ENCODE measurements at regions not wholly inside any gene's neighbourhood (a gene's known extent, or its start where the extent isn't known, plus 50 kb on each side); places are given as distances from the start of the nearest gene placed in this dataset.

GRCh38 chr13:57843521-57843920, 212.0 kb downstream of the PCDH17 start:
- Histone ChIP-seq H3K27ac (no peak overlapping the region), H3K4me3 (no peak overlapping the region), H3K27me3 (no peaks in the 10 kb centered on the region), H3K36me3 (no peaks in the 10 kb centered on the region), H3K9me3 (peaks cover 4% of the 10 kb centered on the region), H3K4me1 (no peaks in the 10 kb centered on the region)
- ATAC-seq (no peak), DNase-seq (no peak)
- intact Hi-C loops (cut with DNase I): no loop called here
- no peak for TF ChIP-seq CTCF (IDR thresholded peaks at IDR 0.05)

GRCh38 chr13:57846600-57847173, 215.1 kb downstream of the PCDH17 start:
- DNase-seq (no peak), ATAC-seq (no peak)
- peaks cover 4% of the 10 kb centered on the region for H3K9me3 ChIP-seq
- intact Hi-C loops (cut with DNase I): no loop called here
- no peak overlapping the region for H3K27ac ChIP-seq
- no peaks in the 10 kb centered on the region for H3K36me3 ChIP-seq
- no peak overlapping the region for H3K4me3 ChIP-seq
- no peaks in the 10 kb centered on the region for H3K4me1 ChIP-seq
- no peaks in the 10 kb centered on the region for H3K27me3 ChIP-seq
- TF ChIP-seq CTCF (IDR thresholded peaks at IDR 0.05): no peak

DNA sequence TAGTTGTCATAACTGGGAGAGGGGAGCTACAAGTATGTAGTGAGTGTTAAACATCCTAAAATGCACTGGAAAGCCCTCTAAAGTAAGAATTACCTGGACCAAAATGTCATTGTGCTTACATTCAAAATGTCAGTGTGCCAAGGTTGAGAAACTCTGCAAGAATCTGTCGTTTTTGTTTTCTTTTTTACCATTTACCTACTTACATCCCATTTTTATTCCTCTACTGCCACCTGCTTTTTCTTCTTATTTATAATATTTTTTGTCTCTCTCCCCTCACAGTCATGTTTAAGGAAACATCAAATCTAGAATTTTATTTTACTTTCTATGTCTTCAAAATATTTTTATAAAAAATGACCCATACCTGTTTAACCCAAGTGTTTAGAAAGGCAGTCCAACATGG, 226.4 kb downstream of the PCDH17 start:
- H3K36me3 ChIP-seq: no peaks in the 10 kb centered on the region
- H3K4me3 ChIP-seq: no peak overlapping the region
- no peak for TF ChIP-seq CTCF (IDR thresholded peaks at IDR 0.05)
- DNase-seq (no peak), ATAC-seq (no peak)
- H3K27me3 ChIP-seq: no peaks in the 10 kb centered on the region
- intact Hi-C loops (cut with DNase I): no loop called here
- no peaks in the 10 kb centered on the region for H3K9me3 ChIP-seq
- H3K27ac ChIP-seq: no peak overlapping the region
- H3K4me1 ChIP-seq: no peaks in the 10 kb centered on the region

- no peak overlapping the region for H3K4me3 ChIP-seq
- H3K27me3 ChIP-seq: no peaks in the 10 kb centered on the region
- H3K9me3 ChIP-seq: no peaks in the 10 kb centered on the region
- ATAC-seq (no peak), DNase-seq (no peak)
- TF ChIP-seq CTCF (IDR thresholded peaks at IDR 0.05): no peak
- no peaks in the 10 kb centered on the region for H3K4me1 ChIP-seq
- intact Hi-C loops (cut with DNase I): no loop called here
- no peak overlapping the region for H3K27ac ChIP-seq
- H3K36me3 ChIP-seq: no peaks in the 10 kb centered on the region
These were observed 226.8 kb downstream of the PCDH17 start for GRCh38 chr13:57858376-57858775.

- Histone ChIP-seq H3K4me1 (no peaks in the 10 kb centered on the region), H3K9me3 (no peaks in the 10 kb centered on the region), H3K27ac (no peak overlapping the region), H3K36me3 (no peaks in the 10 kb centered on the region), H3K4me3 (no peak overlapping the region), H3K27me3 (no peaks in the 10 kb centered on the region)
- no peak for ATAC-seq
- intact Hi-C loops (cut with DNase I): no loop called here
- DNase-seq: no peak
- TF ChIP-seq CTCF (IDR thresholded peaks at IDR 0.05): no peak
These were observed 231.3 kb downstream of the PCDH17 start for GRCh38 chr13:57862879-57863278.

Data from upper lobe of right lung (tissue), 1 donor.